BJ (cell line): ENCODE measurements at regions not wholly inside any gene's neighbourhood (a gene's known extent, or its start where the extent isn't known, plus 50 kb on each side); places are given as distances from the start of the nearest gene placed in this dataset.

Experiments
- CTCF ChIA-PET: fragments of 350-600 bp; formaldehyde crosslinking; extraction: SDS; loops from one replicate; lab custom pipeline; 2021; ENCODE audit warnings: antibody characterized with exemption, inconsistent platforms; lab: Yijun Ruan, JAX
- POLR2A ChIA-PET: fragments of 300-600 bp; sonication (Branson Sonifier 250); formaldehyde crosslinking; extraction: SDS; loops from one replicate; lab custom pipeline; 2021; ENCODE audit warnings: antibody characterized with exemption; lab: Charles Lee
- DNase-seq: peaks from one replicate; pipeline ENCODE4 v3.0.0-alpha.2; 2011; ENCODE audit warnings: low read depth
- H3K27me3 ChIP-seq: 2 replicates; pipeline ENCODE4 v1.6.0; 2011; ENCODE audit warnings: low read length; ENCODE audit not compliant: control insufficient read depth, insufficient read depth
- H3K36me3 ChIP-seq: 2 replicates; pipeline ENCODE4 v1.5.1; 2011; ENCODE audit warnings: low read length; ENCODE audit not compliant: control insufficient read depth, insufficient read depth
- H3K4me3 ChIP-seq: 2 replicates; pipeline ENCODE4 v1.5.1; 2011; ENCODE audit warnings: low read depth, mild to moderate bottlenecking, control low read depth, low read length
- CTCF ChIP-seq: IDR thresholded peaks from 2 replicates; pipeline ENCODE4 v1.5.1; 2011; ENCODE audit warnings: low read depth, mild to moderate bottlenecking, control low read depth, inconsistent platforms, low read length, moderate library complexity; ENCODE audit not compliant: insufficient read depth

- no peaks in the 10 kb centered on the region for H3K27me3 ChIP-seq
- CTCF ChIA-PET: interaction anchor here (0.8 kb wide), 1 partner anchor 31 kb away, joined by 3 read pairs; no protein-coding TSS in a partner anchor
- POLR2A ChIA-PET: no interaction called here
- no peak for DNase-seq
- H3K36me3 ChIP-seq: no peaks in the 10 kb centered on the region
- no peak for TF ChIP-seq CTCF
- no peak overlapping the region for H3K4me3 ChIP-seq
Observed at GRCh38 chr11:112651386-112651785, 309.8 kb upstream of the NCAM1 start.

GRCh38 chr11:112652786-112653390 lies 308.3 kb upstream of the NCAM1 start:
- no peaks in the 10 kb centered on the region for H3K36me3 ChIP-seq
- H3K4me3 ChIP-seq: no peak overlapping the region
- DNase-seq: no peak
- ChIA-PET POLR2A (no interaction called here), CTCF (no interaction called here)
- TF ChIP-seq CTCF: no peak
- no peaks in the 10 kb centered on the region for H3K27me3 ChIP-seq

- DNase-seq: peak; percentile 62
- ChIA-PET POLR2A (interaction anchor here (0.6 kb wide), 1 partner anchor 454 kb away, joined by 3 read pairs; no protein-coding TSS in a partner anchor), CTCF (no interaction called here)
- no peak overlapping the region for H3K4me3 ChIP-seq
- no peak for TF ChIP-seq CTCF
- no peaks in the 10 kb centered on the region for H3K36me3 ChIP-seq
- no peaks in the 10 kb centered on the region for H3K27me3 ChIP-seq
Observed at GRCh38 chr11:112655371-112655770, 305.8 kb upstream of the NCAM1 start.

GRCh38 chr11:112656772-112657428 lies 304.3 kb upstream of the NCAM1 start:
- POLR2A ChIA-PET: no interaction called here
- no peaks in the 10 kb centered on the region for H3K27me3 ChIP-seq
- H3K4me3 ChIP-seq: no peak overlapping the region
- CTCF ChIA-PET: no interaction called here
- DNase-seq: peak; percentile 58
- H3K36me3 ChIP-seq: no peaks in the 10 kb centered on the region
- TF ChIP-seq CTCF: no peak

- Histone ChIP-seq H3K36me3 (no peaks in the 10 kb centered on the region), H3K27me3 (no peaks in the 10 kb centered on the region), H3K4me3 (no peak overlapping the region)
- ChIA-PET CTCF (interaction anchor here (0.5 to 1.4 kb wide), 2 partner anchors 125 to 365 kb away, joined by 3 to 6 read pairs; no protein-coding TSS in a partner anchor), POLR2A (no interaction called here)
- no peak for TF ChIP-seq CTCF
- no peak for DNase-seq
Observed at GRCh38 chr11:112658431-112658878, 302.8 kb upstream of the NCAM1 start.
